ENCODE measurements at regions not wholly inside any gene's neighbourhood (a gene's known extent, or its start where the extent isn't known, plus 50 kb on each side); places are given as distances from the start of the nearest gene placed in this dataset.

DNA sequence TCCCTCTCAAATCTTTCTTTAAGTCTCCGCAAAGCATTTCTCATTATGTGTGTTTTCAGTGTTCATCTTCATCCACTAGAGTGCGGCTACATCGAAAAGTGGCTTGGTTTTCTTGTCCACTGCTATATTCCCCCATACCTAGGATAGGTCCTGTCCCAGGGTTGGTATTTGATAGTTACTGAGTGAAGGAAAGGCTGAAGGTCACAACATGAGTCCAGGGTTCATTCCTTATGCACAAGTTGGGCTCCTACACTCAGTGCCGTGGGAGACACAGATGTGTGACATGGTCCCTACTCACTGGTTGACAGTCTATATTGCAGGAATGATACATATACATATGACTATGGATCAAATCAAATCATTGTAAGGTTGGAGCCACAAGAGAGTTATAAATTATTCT, 55.4 kb upstream of the RELL1 start:
- TF ChIP-seq, protein P1, sequence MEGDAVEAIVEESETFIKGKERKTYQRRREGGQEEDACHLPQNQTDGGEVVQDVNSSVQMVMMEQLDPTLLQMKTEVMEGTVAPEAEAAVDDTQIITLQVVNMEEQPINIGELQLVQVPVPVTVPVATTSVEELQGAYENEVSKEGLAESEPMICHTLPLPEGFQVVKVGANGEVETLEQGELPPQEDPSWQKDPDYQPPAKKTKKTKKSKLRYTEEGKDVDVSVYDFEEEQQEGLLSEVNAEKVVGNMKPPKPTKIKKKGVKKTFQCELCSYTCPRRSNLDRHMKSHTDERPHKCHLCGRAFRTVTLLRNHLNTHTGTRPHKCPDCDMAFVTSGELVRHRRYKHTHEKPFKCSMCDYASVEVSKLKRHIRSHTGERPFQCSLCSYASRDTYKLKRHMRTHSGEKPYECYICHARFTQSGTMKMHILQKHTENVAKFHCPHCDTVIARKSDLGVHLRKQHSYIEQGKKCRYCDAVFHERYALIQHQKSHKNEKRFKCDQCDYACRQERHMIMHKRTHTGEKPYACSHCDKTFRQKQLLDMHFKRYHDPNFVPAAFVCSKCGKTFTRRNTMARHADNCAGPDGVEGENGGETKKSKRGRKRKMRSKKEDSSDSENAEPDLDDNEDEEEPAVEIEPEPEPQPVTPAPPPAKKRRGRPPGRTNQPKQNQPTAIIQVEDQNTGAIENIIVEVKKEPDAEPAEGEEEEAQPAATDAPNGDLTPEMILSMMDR (IDR thresholded peaks at IDR 0.05) = no peak
- no peak for TF ChIP-seq EP300 (IDR thresholded peaks at IDR 0.05)
- no peak for TF ChIP-seq POLR2A (IDR thresholded peaks at IDR 0.05)
